Midbrain (tissue), 1 donor: ENCODE measurements at regions not wholly inside any gene's neighbourhood (a gene's known extent, or its start where the extent isn't known, plus 50 kb on each side); places are given as distances from the start of the nearest gene placed in this dataset.

Experiments used
- DNase-seq: peaks from one replicate; lab custom pipeline; 2025; lab: John Stamatoyannopoulos, UW

DNA sequence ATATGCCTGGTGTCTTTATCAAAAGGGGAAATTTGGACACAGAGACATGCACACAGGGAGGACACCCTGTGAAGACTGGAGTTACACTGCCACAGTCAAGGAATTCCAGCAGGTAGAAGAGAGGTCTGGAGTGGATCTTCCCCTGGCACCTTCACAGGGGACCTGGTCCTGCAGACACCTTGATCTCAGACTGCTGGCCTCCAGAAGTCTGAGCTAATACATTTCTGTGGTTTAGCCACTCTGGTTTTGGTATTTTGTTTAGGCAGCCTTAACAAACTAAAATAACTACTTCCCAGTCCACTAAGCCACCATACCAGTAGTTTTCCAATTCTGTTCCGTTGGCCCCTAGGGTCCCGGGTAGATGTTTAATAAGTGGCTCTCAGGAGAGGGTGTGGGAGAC lies 164.7 kb downstream of the SETD4 start:
- DNase-seq: no peak

DNA sequence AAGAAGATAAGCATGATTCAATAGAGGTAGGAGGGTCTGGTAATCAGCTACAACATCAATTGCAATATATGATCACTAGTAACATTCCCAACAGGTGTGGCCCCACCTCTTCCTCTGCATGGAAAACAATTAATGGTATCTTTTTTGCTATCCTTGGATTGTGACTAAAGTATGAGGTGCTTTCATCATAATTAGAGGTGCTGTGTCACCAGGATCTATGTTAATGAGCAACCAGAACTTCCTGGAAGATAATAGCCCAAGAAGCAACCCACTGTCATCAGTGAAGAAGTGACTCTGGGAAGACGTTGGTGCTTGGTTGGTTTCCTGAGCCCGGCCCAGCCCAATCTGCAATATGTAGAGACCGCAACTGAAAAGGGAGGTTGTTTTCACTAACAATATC lies 167.2 kb downstream of the SETD4 start:
- DNase-seq: no peak

DNA sequence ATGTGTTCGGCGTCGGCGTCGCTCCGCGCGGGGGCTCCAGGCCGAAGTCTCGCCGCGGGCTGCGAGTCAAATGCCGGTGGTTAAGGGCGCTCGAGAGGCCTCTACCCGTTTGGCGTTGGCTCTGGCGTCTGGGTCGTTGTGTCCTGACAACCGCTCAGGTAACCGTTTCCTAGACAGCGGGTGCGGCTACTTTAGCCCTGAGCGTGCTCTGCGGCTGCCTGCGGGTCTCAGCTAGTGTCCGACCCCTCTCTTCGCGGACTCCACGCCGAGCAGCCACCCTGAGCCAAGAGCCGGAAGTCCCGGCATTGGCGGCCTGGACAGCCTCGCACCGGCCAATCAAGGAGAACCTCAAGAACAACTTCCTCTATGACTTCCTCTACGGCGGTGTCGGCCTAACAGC lies 173.4 kb downstream of the SETD4 start:
- DNase-seq: no peak

DNA sequence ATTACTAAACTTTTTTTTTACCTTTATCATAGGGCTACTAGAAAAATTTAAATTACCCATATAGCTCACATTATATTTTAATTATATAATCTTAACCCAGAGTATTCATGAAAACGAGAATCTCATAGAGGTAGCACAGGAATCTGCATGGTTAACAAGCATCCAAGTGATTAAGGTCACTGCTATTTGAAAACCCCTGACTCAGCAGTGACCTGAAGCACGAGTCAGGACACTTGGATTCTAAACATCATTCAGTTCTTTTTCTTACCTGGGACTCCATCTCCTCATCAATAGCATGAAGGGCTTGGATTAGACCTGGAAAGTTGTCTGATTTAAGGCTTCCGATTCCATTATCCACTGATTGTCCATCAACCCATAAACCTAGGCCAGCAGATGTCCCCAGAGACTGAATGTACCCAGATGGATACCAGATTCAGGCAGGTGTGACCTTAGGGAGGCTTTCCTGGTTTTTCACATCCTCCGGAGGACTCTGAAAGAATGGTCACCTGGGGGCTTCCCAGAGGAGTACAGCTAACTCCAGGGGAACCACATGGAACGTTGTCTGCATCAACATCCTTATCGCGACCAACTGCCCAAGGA lies 174.3 kb downstream of the SETD4 start:
- no peak for DNase-seq

DNA sequence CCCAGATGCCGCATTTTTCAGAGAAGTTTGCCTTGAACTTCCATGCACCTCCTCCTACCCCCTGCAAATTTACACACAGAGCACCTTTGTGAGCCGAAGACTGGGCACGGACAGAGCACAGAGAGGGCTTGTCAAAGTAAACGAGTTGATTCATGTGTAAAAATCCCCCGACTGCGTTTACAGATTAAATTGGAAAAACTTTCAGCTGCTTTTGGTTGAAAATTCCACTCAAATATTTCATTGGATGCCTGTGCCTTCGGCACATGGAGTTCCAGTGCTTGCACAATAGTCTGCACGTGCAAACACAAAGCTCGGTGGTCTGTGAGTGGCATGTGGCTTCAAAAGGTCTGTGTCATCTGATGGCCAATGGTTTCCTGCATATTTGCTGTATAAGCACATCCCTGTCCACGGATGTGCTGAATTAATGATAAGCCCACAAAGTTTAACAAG lies 177.5 kb downstream of the SETD4 start:
- DNase-seq: no peak

DNA sequence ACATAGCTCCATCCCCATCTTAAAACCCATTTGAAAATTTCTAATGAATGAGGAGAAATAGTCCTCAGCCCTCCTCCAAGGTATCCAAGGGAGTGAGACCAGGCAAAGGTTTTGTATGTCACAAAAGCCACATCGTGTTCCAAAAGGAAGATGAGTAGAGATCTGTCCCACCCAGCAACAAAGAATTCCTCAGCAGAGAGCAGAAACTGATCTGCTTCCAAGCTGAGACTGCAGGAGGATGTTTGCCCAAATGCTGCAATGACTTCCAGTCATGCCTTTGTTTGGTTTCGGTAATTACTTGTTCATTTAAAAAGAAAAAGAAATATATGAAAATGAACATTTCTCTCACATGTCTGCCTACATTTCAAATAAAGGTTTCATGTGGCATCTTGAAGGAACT lies 186.9 kb downstream of the SETD4 start:
- DNase-seq: no peak

DNA sequence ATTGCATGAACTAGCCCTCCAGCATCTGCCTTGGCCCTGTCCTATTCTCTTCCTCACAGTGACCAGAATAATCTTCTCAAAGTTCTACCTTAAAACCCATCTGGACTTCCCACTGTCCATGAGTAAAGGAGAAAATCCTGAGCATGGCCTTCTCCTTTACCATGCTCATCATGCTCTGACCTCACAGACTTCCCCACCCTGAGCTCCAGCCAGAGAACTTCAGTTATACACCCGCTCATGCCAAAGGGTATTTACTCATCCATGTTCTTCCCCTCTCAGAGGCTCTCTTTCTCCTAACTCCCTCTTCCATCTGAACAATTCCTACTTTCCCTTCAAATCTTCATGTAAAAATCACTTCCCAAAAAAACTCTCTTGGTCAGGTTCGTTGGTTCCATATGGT lies 188.4 kb downstream of the SETD4 start:
- DNase-seq: no peak

DNA sequence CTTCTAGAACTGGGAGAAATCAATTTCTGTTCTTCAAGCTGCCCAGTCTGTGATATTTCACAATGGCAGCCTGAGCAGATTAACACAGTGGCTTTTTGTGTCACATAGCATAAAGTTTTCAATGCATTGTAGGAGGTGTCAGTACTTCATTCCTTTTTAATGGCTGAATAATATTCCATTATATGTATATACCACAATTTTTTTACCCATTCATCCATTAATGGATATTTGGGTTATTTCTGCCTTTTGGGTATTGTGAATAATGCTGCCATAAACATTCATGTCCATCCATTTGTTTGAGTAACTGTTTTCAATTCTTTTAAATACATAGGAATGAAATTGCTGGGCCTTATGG lies 191.5 kb downstream of the SETD4 start:
- DNase-seq: no peak

DNA sequence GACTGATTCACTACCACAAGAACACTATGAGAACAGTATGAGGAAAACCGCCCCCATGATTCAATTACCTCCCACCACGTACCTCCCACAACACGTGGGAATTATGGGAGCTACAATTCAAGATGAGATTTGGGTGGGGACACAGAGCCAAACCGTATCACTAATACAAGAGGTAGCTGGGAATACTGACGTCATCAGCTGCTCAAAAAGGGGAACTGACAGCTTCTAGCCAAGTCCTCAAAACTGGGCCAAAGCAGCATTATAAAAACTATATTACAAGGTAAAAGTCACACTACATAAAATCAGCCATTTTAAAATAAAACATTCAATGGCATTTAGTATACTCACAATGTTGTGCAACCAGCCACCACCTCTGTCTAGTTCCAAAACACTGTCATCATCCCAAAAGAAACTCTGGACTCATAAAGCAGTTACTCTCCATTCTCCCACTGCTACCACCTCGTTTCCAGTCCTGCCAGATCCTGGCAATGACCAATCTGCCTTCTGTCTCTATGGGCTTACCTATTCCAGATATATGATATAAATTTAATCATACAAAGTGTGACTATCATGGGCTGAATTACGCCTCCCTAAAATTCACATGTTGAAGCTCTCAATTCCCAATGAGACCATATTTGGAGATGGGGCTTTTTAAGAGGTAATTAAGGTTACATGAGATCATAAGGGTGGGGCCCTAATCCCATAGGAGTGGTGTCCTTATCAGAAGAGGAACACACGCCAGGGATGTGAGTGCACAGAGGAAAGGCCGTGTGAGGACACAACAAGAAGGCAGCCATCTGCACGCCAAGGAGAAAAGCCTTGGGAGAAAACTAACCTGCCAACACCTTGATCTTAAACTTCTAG lies 192.1 kb downstream of the SETD4 start:
- DNase-seq: no peak

DNA sequence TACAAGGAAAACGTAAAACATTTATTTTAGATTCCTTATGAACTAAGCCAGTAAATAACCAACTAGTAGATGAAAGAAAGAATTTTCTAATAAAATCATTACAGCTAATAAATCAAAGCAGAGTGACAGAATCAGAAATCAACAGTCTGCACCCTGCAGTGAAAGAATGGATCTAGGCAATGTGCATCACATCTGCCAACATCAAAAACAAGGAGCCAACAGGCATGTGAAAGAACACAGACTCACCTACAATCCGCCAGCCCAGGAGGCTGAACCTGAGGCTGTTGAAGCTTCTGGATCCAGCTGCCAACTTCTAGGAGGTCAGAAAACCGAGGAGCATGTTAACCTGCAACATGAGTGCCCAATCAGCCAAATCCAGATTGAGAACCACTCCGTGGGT lies 196.3 kb downstream of the SETD4 start:
- no peak for DNase-seq

DNA sequence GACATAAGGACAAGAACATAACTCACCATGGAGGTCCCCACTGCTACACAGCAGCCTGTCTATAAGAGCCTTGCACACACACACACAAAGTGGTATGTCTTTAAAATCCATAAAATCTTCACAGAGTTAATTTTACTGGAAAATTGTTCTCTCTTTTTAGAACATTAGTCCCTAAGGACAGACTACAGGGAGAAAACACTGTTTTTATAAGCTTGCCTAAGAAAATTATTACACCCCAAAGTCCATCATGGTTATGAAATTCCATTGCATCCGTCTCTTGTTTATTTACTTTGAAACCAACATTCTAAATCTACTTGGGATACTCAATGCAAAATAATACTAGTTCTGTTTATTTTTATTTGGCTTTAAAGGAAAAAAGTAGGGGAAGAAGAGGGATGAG lies 197.4 kb downstream of the SETD4 start:
- DNase-seq: no peak

DNA sequence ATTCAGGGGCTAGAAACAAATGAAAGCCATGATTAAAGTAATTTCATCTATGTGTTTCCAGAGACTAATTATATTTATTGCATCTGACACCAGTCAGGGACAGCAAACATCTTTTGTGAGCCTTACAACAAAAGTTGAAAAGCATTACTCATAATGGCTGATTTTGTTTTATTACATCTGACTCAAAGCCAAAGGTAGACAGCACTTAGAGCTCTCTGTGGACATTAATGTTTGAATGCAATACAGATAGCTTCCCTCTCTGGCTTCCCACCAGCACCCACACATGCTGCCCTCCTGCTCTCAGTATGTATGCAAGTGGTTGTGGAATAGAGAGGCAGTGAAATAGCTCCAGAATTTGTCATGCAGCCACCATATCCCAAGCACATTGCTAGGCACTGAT lies 198.7 kb downstream of the SETD4 start:
- DNase-seq: no peak

DNA sequence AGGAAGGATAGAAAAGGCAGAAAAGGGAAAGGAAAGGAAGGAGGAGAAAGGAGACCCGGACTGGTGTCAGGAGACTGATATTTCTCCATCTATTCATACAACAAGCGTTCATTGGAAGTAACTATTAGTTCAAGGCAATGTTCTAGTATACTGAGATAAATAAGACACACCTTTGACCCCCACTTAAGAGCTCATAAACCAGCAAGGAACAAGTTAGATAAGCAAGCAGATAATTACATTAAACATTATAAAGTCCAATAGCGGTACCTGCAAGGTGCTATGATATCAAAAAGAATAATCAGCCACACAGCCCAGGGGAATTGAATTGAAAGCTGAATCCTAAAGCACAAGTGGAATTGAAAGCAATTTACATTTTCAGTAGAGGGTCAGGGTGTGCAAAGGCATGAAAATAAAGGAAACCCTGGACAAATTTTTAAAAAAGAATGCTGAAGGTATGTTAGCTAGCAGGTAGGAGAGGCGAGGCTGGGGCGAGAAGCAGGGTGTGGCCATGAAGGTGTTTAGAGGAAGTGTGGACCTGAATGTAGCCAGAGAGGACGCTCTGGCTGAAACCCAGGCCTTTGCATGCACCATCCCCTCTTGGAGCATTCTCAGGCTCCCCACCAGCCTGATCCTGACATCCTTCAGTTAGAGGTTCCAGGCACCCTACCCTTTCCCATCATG lies 200.0 kb downstream of the SETD4 start:
- DNase-seq: no peak

DNA sequence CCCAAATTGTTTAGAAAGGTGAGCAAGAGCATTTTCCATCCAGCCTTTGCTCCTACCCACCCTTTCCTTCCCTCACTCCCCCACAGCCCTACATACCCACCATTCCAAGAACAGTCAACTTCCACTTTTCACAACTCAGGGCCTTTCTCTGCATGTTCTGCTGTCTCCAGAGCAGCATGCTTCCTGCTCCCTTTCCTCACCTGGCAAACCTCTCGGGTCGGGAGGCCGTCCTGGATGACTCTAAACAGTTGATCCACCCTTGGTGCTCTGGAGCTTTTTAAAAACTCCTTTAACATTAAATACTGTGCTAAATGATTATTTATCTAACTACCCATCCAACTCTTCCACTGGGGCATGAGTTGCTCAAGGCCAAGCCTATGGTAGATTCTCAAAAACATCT lies 200.6 kb downstream of the SETD4 start:
- no peak for DNase-seq

DNA sequence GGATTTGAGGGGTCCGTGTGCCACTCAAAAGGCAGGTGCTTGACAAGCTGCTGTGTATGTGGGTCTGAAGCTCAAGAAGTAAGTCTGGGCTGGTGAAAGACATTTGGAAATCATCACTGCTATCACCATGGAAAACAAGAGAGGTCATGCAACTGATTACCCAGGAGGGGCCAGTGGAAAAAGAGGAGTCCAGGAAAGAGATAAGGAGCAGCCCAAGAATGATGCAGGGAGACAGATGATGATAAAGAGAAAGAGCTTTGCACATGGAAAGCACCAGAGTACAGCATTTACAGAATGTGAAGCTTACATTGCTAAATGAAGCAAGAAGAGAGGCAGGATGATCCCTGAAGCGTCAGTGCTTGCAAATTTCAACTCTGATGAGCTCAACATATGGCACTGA lies 203.2 kb downstream of the SETD4 start:
- DNase-seq: no peak

DNA sequence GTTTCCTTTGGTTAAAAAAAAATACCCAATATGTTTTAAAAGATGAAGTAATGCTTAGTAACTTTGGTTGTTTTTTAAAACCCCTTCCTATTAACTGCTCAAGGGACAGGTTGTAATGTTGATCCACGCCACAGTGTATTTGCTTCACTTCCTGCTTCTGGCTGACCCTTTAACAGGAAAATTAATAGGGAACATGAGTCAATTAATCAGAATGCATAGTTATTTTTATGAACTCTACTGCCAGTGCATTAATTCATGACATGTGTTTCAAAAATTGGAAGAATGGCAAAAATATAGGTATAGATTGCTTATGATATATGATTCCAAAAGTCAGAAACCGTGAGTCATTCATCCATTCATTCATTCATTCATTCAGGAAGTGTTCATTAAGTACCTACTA lies 204.8 kb downstream of the SETD4 start:
- no peak for DNase-seq

DNA sequence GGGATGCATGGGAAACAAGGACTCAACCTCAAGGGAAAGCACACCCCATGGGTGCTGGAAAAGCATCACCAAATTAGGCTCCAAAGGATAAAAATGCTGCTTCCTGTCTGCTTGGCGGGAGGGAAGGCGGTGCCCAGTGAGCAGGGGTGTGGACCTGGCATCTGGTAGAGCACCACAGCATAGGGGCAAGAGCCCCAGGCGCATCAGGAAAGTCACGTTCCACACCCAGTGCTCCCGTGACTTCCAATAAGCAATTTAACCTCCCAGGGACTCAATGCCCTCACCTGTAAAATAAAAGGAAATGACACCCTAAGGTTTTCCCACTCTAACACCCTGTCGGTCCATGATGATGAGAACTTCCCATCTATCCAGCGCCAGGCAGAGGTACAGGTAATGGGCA lies 206.0 kb downstream of the SETD4 start:
- no peak for DNase-seq

DNA sequence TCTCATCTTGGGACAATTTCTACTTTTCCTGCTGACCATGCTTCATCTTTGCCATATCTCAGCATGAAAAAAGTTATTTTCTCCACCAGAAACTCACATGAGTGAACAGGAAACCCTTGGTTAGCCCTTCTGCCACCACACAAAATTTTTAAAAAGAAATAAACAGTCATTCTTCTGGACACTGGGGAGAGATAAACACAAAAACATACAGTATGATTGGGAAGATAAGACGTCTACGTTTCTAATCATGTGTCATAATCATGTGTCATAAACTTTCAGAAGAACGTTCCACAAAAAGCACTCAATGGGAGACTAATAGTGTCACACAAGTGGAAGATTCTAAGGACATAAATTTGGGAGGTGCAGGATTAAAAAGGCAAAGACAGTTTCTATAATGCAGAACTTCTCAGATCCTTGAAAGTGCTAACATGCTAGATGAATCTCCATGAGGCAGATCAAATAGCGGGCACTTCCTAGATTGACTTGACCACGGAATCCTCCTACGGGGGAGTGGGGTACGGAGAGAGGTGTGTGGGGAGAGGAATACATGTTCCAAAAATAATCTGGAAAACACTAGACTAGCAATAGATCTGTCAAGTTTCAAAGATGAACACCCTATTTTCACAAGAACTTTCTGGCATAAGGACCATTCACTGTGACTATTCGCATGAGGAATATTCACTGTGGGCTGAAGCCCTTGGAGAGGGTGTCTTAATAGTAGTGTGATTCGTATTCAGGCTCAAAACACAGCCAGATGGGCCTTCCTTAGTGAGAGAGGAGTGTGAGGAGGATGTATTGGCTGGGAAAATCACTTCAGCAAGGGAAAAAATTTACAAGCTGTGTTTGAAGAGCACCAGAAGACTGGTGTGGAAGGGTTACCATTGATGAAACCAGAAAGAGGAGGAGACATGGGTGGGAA lies 206.7 kb downstream of the SETD4 start:
- no peak for DNase-seq

DNA sequence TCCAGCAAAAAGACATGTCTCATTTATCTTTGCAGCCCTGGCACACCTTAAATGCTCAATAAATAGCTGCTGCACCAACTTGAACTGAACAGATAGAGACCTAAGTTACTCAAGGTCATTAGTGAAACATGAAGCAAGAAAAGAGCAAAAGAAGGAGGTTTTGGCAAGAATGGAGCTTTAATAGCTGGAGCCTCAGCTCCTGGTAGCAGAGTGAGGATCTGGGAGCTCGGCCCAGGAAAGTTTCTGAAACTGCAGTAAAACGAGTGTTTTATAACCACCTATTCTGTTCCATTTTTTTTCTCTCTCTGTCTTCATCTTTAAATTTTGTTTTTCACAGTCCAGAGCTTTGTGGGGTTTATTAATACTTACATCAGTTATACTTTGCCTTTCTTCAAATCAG lies 207.5 kb downstream of the SETD4 start:
- DNase-seq: no peak

DNA sequence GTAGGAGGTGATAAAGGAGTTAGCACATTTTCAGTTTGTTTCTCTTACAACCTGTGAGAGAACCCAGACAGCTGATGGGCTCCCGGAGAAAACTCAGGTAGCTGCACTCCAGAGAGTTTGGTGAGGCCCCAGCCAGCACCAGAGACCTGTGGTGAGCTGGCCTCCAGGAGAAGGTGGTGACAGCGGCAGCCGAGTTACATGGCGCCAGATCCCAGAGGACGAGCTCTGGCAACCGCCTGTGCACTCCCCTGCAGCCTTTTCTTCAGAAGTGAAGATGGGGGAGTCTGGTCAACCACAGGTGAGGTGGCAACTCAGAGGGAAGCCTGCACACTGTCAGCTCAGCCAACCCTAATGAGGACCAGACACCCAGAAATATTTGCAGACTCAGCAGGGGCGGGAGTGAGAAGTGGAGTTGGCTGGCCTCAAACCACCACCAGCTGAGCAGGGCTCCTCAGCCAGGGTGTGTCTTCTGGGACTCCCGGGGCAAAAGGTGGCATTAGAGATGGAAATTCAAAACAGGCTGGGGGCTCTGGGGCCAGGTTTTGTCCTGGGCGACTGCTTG lies 209.7 kb downstream of the SETD4 start:
- no peak for DNase-seq

DNA sequence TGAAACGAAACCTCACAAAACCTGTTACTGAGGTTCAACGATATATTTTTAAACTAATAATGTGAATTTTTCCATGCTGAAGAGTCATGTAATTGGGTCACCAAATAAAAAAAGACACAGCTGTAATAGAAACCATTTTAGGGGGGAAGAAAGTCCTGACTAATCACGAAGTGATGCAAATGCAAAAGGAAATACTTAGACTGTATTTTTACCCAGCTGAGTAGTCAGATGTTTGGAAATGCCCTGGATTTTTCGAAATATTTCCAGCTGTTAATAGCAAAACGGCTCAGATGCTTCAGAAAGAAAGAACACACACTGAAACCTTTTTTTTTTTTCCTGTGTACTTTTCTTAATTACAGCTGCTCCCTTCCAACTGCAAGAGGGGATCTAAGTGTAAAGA lies 210.3 kb downstream of the SETD4 start:
- no peak for DNase-seq

DNA sequence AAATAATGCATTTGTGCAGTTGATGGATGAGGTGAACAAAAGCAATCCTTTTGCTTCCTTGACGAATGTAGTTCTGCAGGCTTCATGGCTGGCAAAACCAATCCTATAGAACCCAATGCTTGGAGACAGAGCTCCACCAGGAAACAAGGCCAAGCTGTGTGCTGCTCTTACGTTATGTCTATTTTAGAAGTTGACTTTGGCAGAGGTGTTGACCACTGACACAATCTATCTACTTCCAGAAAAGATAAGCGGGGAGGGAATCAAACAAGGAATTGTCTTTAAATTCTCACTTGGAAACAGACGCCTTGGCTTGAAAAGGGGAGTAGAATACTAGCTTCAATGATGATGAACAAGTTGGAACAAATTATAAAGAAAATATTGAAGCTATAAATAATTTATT lies 211.2 kb downstream of the SETD4 start:
- DNase-seq: no peak
